NCI-H1105 (cell line): ENCODE measurements at regions not wholly inside any gene's neighbourhood (a gene's known extent, or its start where the extent isn't known, plus 50 kb on each side); places are given as distances from the start of the nearest gene placed in this dataset.
"Not testable (repeated sequence)": the region's sequence is repeated elsewhere in the genome, so short reads cannot be mapped to it uniquely, and the experiment has no call there.

Experiments used
- DNase-seq: peaks from one replicate; lab custom pipeline; 2025; lab: John Stamatoyannopoulos, UW

- no peak for DNase-seq
These were observed 82.3 kb downstream of the MAGEE1 start for GRCh38 chrX:76509775-76510174.

GRCh38 chrX:76517544-76517943 is 90.0 kb downstream of the MAGEE1 start:
- no peak for DNase-seq

- DNase-seq: no peak
These were observed 93.0 kb downstream of the MAGEE1 start for GRCh38 chrX:76520273-76521054.

GRCh38 chrX:76535675-76536074 is 108.2 kb downstream of the MAGEE1 start:
- not testable (repeated sequence) for DNase-seq

DNA sequence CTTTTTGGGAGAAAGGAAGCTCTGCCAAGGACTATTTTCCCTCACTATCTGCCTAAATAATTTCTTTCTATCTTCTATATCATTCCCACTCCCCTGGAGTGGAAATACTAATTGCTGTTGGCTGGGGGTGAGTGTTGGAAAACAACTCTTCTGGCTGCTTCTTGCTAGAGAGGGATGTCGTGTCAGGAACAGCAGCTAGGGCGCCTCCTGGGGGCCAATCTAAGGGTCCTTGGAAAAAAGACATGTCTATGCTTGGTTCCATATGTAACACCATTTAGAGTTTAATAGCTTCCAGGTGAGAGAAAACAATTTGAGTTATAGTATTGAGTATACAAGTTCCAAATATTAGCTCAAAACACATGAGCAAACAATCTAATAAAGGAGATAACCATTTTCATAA is 111.3 kb downstream of the MAGEE1 start:
- DNase-seq: no peak

DNA sequence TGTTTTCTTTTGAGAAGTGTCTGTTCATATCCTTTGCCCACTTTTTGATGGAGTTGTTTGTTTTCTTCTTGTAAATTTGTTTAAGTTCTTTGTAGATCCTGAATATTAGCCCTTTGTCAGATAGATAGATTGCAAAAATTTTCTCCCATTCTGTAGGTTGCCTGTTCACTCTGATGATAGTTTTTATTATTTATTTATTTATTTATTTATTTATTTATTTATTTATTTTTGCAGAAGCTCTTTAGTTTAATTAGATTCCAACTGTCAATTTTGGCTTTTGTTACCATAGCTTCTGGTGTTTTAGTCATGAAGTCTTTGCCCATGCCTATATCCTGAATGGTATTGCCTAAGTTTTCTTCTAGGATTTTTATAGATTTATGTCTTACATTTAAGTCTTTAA is 115.9 kb downstream of the MAGEE1 start:
- not testable (repeated sequence) for DNase-seq

GRCh38 chrX:76550016-76550415 is 122.5 kb downstream of the MAGEE1 start:
- DNase-seq: no peak

GRCh38 chrX:76555269-76555668 is 127.8 kb downstream of the MAGEE1 start:
- DNase-seq: no peak

DNA sequence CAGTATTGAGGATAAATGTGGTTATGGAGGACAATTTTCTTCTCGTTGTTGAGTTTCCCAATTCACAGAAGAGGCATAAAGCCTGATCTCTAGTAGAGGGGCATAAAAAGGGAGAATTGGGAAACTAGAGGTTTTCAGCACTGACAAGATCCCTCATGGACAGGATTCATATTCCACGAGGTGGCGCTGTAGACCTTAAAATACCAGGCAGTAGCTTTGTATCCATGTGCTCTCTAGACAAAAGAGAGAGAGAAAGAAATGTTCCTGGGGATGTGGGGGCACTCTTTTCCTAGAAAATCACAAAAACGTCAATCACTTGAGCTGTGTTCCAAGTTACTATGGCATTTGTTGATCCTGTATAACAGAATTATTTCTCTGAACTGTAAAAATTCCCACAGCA is 128.3 kb downstream of the MAGEE1 start:
- DNase-seq: peak; percentile 0

- DNase-seq: not testable (repeated sequence)
These were observed 137.3 kb downstream of the MAGEE1 start for GRCh38 chrX:76564842-76565241.

- DNase-seq: no peak
These were observed 177.9 kb downstream of the MAGEE1 start for GRCh38 chrX:76605390-76605789.

GRCh38 chrX:76617020-76617419 is 189.5 kb downstream of the MAGEE1 start:
- DNase-seq: no peak

- no peak for DNase-seq
These were observed 216.1 kb downstream of the MAGEE1 start for GRCh38 chrX:76643590-76643989.

DNA sequence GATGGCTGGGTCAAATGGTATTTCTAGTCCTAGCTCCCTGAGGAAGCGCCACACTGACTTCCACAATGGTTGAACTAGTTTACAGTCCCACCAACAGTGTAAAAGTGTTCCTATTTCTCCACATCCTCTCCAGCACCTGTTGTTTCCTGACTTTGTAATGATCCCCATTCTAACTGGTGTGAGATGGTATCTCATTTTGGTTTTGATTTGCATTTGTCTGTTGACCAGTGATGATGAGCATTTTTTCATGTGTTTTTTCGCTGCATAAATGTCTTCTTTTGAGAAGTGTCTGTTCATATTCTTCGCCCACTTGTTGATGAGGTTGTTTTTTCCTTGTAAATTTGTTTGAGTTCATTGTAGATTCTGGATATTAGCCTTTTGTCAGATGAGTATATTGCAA is 223.9 kb downstream of the MAGEE1 start:
- DNase-seq: not testable (repeated sequence)

GRCh38 chrX:76657499-76657898 is 230.0 kb downstream of the MAGEE1 start:
- DNase-seq: no peak
